WERI-Rb-1 (cell line): ENCODE measurements at regions not wholly inside any gene's neighbourhood (a gene's known extent, or its start where the extent isn't known, plus 50 kb on each side); places are given as distances from the start of the nearest gene placed in this dataset.

ENCODE experiments used
- DNase-seq: peaks from one replicate; pipeline ENCODE4 v3.0.0-alpha.2; 2020
- H3K27ac ChIP-seq: fragments of 250-450 bp; sonication (Bioruptor Pico); 2 replicates; pipeline ENCODE4 v1.5.1; 2020; ENCODE audit warnings: mild to moderate bottlenecking, moderate library complexity
- H3K27me3 ChIP-seq: fragments of 250-450 bp; sonication (Bioruptor Pico); 2 replicates; pipeline ENCODE4 v1.5.1; 2021; ENCODE audit warnings: mild to moderate bottlenecking, low read depth, moderate library complexity; ENCODE audit not compliant: insufficient read depth, severe bottlenecking
- H3K36me3 ChIP-seq: fragments of 250-450 bp; sonication (Bioruptor Pico); 2 replicates; pipeline ENCODE4 v1.5.1; 2020; ENCODE audit warnings: mild to moderate bottlenecking, moderate library complexity
- H3K4me3 ChIP-seq: 2 replicates; pipeline ENCODE4 v1.5.1; 2011; ENCODE audit warnings: low read depth, mild to moderate bottlenecking, control low read depth, low read length
- H3K9me3 ChIP-seq: fragments of 250-450 bp; sonication (Bioruptor Pico); 2 replicates; pipeline ENCODE4 v1.5.1; 2021; ENCODE audit warnings: mild to moderate bottlenecking, moderate library complexity; ENCODE audit not compliant: severe bottlenecking
- TF ChIP-seq, protein P1 (sequence below): IDR thresholded peaks from 2 replicates; pipeline ENCODE4 v1.5.1; 2011; ENCODE audit warnings: low read depth, mild to moderate bottlenecking, control low read depth, inconsistent platforms, low read length

DNA sequence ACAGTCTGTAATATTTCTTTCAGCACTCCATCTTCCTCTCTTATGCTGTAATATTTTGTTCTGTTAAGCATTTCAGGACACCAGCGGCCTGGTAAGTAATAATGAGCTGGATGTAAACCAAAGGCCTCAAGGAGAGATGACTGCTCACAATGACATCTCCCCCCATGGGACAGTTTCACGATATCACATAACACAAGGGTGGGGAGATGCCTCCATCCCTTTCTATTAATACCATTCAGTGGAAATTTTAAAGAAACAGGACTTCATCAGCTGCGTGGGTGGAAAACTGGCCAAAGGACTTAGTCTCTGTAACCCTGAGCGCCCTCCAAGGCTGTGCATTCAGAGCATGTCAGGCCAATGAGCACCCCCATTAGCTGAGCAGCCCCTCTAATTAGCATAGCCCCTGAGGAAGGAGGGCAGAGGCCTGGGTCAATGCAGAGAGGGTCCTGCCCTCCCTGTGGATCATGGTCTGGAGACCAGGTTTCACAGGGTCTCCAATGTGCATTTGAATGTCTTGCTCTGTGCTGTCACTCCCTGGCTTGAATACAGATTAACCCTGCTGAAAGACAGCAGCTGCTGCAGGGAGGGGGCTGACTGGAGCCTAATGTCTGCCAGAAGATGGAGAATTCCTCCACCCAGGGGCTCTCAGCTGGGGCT is 156.4 kb downstream of the HS3ST2 start:
- H3K4me3 ChIP-seq, result no peak overlapping the region
- TF ChIP-seq, protein P1, sequence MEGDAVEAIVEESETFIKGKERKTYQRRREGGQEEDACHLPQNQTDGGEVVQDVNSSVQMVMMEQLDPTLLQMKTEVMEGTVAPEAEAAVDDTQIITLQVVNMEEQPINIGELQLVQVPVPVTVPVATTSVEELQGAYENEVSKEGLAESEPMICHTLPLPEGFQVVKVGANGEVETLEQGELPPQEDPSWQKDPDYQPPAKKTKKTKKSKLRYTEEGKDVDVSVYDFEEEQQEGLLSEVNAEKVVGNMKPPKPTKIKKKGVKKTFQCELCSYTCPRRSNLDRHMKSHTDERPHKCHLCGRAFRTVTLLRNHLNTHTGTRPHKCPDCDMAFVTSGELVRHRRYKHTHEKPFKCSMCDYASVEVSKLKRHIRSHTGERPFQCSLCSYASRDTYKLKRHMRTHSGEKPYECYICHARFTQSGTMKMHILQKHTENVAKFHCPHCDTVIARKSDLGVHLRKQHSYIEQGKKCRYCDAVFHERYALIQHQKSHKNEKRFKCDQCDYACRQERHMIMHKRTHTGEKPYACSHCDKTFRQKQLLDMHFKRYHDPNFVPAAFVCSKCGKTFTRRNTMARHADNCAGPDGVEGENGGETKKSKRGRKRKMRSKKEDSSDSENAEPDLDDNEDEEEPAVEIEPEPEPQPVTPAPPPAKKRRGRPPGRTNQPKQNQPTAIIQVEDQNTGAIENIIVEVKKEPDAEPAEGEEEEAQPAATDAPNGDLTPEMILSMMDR, result no peak
- peak; percentile 18 for DNase-seq
- no peaks in the 10 kb centered on the region for H3K9me3 ChIP-seq
- H3K27ac ChIP-seq, result no peak overlapping the region
- H3K36me3 ChIP-seq, result no peaks in the 10 kb centered on the region
- no peaks in the 10 kb centered on the region for H3K27me3 ChIP-seq

DNA sequence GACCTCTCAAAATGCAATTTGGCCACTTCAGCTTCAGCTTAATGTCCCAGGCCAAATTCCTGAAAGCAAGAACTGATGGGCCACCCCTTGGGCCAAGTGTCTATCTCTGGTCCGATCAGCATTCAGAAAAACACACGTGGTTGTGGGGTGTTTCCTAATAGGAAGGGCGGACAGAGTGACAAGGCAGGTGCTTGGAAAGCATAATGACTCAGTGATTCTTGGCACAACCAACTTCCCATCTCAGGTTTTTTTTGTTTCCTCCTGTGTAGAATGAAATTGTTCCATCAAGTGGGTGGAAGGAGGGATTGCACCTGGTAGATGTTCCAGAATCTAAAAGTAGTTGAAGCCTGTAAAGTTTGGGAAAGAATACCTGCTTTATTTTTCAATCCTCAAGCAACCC is 155.6 kb downstream of the HS3ST2 start:
- TF ChIP-seq, protein P1, result no peak
- no peak for DNase-seq
- Histone ChIP-seq H3K27ac (no peak overlapping the region), H3K4me3 (no peak overlapping the region), H3K27me3 (no peaks in the 10 kb centered on the region), H3K36me3 (no peaks in the 10 kb centered on the region), H3K9me3 (no peaks in the 10 kb centered on the region)

DNA sequence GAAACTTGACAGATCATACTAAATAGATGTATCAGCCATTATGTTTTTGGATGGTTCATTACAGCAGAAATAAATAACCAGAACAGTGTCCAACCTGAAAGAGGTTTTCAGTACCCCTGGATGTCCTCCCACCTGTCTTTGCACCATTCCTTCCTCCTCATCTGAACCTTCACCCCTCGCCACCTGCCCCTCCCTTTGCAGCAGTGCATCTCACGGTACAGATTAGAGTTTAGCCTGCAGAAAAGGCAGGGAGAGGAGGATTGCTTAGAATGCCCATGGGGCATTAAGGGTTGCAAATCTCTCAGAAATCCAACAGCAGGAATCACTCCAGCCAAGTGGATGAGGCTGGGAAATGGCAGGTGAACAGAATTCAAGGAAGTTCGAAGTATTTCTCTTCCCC is 155.0 kb downstream of the HS3ST2 start:
- Histone ChIP-seq H3K4me3 (no peak overlapping the region), H3K27ac (no peak overlapping the region), H3K27me3 (no peaks in the 10 kb centered on the region), H3K36me3 (no peaks in the 10 kb centered on the region), H3K9me3 (no peaks in the 10 kb centered on the region)
- DNase-seq, result no peak
- TF ChIP-seq, protein P1, result no peak

DNA sequence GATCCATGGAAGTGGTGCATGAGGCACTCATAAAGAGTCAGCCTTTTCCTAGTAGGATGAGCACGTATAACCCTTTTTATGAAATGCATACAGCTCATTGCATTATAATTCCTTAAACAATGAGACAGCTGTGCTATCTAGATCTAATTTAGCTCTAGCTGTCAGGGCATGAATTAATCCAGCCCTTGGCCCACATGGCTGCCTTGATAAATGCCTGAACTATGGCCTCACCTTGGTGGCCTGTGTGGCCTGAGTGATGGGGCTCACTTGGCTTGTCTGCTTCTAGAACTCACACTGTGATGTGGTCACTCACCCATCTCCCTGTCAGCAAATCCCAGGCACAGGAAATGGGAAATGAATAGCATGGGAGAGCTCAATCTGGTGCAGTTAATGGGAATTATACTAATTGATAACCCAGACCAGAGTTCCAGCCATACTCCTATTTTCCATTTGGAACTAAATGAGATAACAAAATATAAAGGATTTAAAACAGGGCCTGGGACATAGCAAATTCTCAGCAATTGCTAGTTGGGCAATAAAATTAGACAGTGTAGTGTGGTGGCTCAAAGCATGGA is 153.6 kb downstream of the HS3ST2 start:
- TF ChIP-seq, protein P1, result no peak
- no peak for DNase-seq
- Histone ChIP-seq H3K36me3 (no peaks in the 10 kb centered on the region), H3K27ac (no peak overlapping the region), H3K9me3 (no peaks in the 10 kb centered on the region), H3K27me3 (no peaks in the 10 kb centered on the region), H3K4me3 (no peak overlapping the region)
